MM.1S (cell line): ENCODE measurements at regions not wholly inside any gene's neighbourhood (a gene's known extent, or its start where the extent isn't known, plus 50 kb on each side); places are given as distances from the start of the nearest gene placed in this dataset.

Source experiments
- DNase-seq: peaks from one replicate; pipeline ENCODE4 v3.0.0-alpha.2; 2015
- H2AFZ ChIP-seq: fragments of 300-600 bp; sonication (generic); 2 replicates; pipeline ENCODE4 v1.6.0; 2016; ENCODE audit warnings: antibody characterized with exemption, low read length
- H3F3A ChIP-seq: fragments of 300-600 bp; sonication (generic); 2 replicates; pipeline ENCODE4 v1.6.1; 2016; ENCODE audit warnings: mild to moderate bottlenecking, antibody characterized with exemption, low read length, moderate library complexity, mixed read lengths; ENCODE audit not compliant: insufficient read depth
- H3K27ac ChIP-seq: fragments of 300-600 bp; sonication (generic); 2 replicates; pipeline ENCODE4 v1.5.1; 2016; ENCODE audit warnings: mild to moderate bottlenecking, low read length
- H3K27me3 ChIP-seq: fragments of 300-600 bp; sonication (generic); replicated peaks from 2 replicates; pipeline ENCODE4 v1.6.0; 2016; ENCODE audit warnings: low read length; ENCODE audit not compliant: insufficient read depth
- H3K36me3 ChIP-seq: fragments of 300-600 bp; sonication (generic); replicated peaks from 2 replicates; pipeline ENCODE4 v1.6.1; 2016; ENCODE audit warnings: mild to moderate bottlenecking, low read length, mixed read lengths; ENCODE audit not compliant: insufficient read depth
- H3K4me1 ChIP-seq: fragments of 300-600 bp; sonication (generic); 2 replicates; pipeline ENCODE4 v1.6.1; 2016; ENCODE audit warnings: low read length, mixed read lengths
- H3K4me2 ChIP-seq: fragments of 300-600 bp; sonication (generic); 2 replicates; pipeline ENCODE4 v1.6.0; 2016; ENCODE audit warnings: low read depth, low read length
- H3K4me3 ChIP-seq: fragments of 300-600 bp; sonication (generic); 2 replicates; pipeline ENCODE4 v1.5.1; 2016; ENCODE audit warnings: low read length, mixed read lengths
- H3K79me2 ChIP-seq: fragments of 300-600 bp; sonication (generic); 2 replicates; pipeline ENCODE4 v1.6.1; 2016; ENCODE audit warnings: mixed run types, low read length, mixed read lengths
- H3K9ac ChIP-seq: fragments of 300-600 bp; sonication (generic); 2 replicates; pipeline ENCODE4 v1.6.1; 2016; ENCODE audit warnings: low read length, mixed read lengths
- H3K9me2 ChIP-seq: fragments of 300-600 bp; sonication (generic); replicated peaks from 2 replicates; pipeline ENCODE4 v1.6.1; 2016; ENCODE audit warnings: mild to moderate bottlenecking, low read length, mixed read lengths; ENCODE audit not compliant: insufficient read depth
- H3K9me3 ChIP-seq: fragments of 300-600 bp; sonication (generic); replicated peaks from 2 replicates; pipeline ENCODE4 v1.6.1; 2016; ENCODE audit warnings: mild to moderate bottlenecking, low read length, mixed read lengths; ENCODE audit not compliant: insufficient read depth
- H4K20me1 ChIP-seq: fragments of 300-600 bp; sonication (generic); 2 replicates; pipeline ENCODE4 v1.6.1; 2016; ENCODE audit warnings: mild to moderate bottlenecking, low read length, moderate library complexity, mixed read lengths; ENCODE audit not compliant: insufficient read depth
- CTCF ChIP-seq: fragments of 300-600 bp; sonication (generic); IDR thresholded peaks from 2 replicates; pipeline ENCODE4 v1.5.1; 2016; ENCODE audit warnings: antibody characterized with exemption, low read length, mixed read lengths
- EZH2 ChIP-seq: fragments of 300-600 bp; sonication (generic); optimal IDR thresholded peaks from 2 replicates; pipeline ENCODE3; 2017; ENCODE audit warnings: low read depth, mild to moderate bottlenecking, antibody characterized with exemption, low read length, mixed read lengths
- EZH2phosphoT487 ChIP-seq: fragments of 300-600 bp; sonication (generic); IDR thresholded peaks from 2 replicates; pipeline ENCODE4 v1.6.1; 2018; ENCODE audit warnings: antibody characterized with exemption, low read length

DNA sequence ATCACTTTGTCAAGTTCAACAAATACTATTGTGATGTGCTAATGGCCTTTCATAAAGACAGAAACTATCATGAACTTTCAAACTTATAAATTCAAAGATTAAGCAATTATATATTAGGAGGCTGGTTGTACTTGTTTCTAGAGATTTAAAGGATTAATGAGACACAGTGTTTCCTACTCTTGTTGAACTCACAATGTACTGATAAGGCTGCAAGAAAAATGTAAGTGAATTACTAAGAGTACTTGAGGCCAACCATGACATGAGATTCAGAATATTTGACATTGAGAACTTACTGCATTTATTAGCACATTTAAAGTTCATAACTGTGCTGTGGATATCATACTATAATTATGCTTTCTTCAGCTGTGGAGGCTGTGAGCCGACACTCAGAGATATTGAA lies 1210.5 kb upstream of the SORCS1 start:
- no peaks in the 10 kb centered on the region for H3K9me3 ChIP-seq
- H3K9me2 ChIP-seq: no peaks in the 10 kb centered on the region
- TF ChIP-seq EZH2 (no peak), EZH2phosphoT487 (no peak), CTCF (no peak)
- no peaks in the 10 kb centered on the region for H3K27me3 ChIP-seq
- no peaks in the 10 kb centered on the region for H3F3A ChIP-seq
- no peak overlapping the region for H3K4me2 ChIP-seq
- H3K9ac ChIP-seq: no peak overlapping the region
- H3K27ac ChIP-seq: no peak overlapping the region
- H3K36me3 ChIP-seq: no peaks in the 10 kb centered on the region
- H3K4me1 ChIP-seq: no peaks in the 10 kb centered on the region
- H4K20me1 ChIP-seq: no peaks in the 10 kb centered on the region
- no peaks in the 10 kb centered on the region for H3K79me2 ChIP-seq
- no peak for DNase-seq
- H3K4me3 ChIP-seq: no peak overlapping the region
- no peak overlapping the region for H2AFZ ChIP-seq

DNA sequence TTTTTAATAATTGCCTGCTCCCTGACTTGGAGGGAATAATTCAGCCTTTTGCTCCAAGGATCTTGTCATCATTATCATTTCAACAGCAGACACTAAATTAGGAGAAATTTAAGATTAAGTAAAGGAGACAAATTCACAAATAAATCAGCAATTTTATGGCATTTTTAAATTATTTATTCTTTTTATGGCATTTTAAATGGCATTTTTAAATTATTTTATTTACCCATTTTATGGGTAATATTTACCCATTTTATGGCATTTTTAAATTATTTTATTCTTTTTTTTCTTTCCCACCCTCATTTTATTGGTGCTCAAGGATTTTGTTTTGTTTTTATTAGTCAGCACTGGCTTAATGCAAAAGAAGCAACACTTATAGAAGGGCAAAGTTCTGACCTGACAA lies 1201.0 kb upstream of the SORCS1 start:
- no peak overlapping the region for H3K4me3 ChIP-seq
- no peaks in the 10 kb centered on the region for H3K36me3 ChIP-seq
- no peaks in the 10 kb centered on the region for H4K20me1 ChIP-seq
- no peaks in the 10 kb centered on the region for H3F3A ChIP-seq
- no peaks in the 10 kb centered on the region for H3K27me3 ChIP-seq
- H3K9ac ChIP-seq: no peak overlapping the region
- no peaks in the 10 kb centered on the region for H3K9me3 ChIP-seq
- H2AFZ ChIP-seq: no peak overlapping the region
- DNase-seq: no peak
- H3K9me2 ChIP-seq: no peaks in the 10 kb centered on the region
- H3K4me1 ChIP-seq: no peaks in the 10 kb centered on the region
- H3K4me2 ChIP-seq: no peak overlapping the region
- TF ChIP-seq CTCF (no peak), EZH2phosphoT487 (no peak), EZH2 (no peak)
- no peak overlapping the region for H3K27ac ChIP-seq
- no peaks in the 10 kb centered on the region for H3K79me2 ChIP-seq

DNA sequence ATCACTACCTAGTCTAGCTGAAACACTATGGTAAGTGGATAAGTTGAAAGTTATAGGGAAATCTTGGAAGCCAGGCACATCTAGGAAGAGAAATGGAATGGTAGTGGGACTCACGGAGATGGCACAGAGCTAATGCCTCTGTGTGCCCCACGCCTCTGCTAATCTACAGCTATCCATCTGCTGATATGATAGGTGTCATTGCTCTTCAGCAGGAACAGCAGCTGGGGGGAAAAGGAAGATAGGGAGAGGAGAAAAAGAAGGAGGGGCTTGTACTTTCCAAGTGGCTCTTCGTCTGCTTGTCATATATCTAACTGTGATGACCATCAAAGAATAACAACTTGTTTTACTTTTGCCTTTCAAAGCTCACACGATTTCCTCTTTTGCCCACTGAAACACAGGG lies 1199.1 kb upstream of the SORCS1 start:
- Histone ChIP-seq H3K4me1 (no peaks in the 10 kb centered on the region), H3K27ac (no peak overlapping the region), H3K9ac (no peak overlapping the region), H3K79me2 (no peaks in the 10 kb centered on the region), H3K4me2 (no peak overlapping the region), H2AFZ (no peak overlapping the region), H3F3A (no peaks in the 10 kb centered on the region), H3K4me3 (no peak overlapping the region), H4K20me1 (no peaks in the 10 kb centered on the region), H3K9me3 (no peaks in the 10 kb centered on the region), H3K36me3 (no peaks in the 10 kb centered on the region), H3K9me2 (no peaks in the 10 kb centered on the region), H3K27me3 (no peaks in the 10 kb centered on the region)
- no peak for DNase-seq
- no peak for TF ChIP-seq EZH2phosphoT487
- no peak for TF ChIP-seq CTCF
